GM12878 (cell line): ENCODE measurements at regions not wholly inside any gene's neighbourhood (a gene's known extent, or its start where the extent isn't known, plus 50 kb on each side); places are given as distances from the start of the nearest gene placed in this dataset.
A peak's percentile ranks its signal among the peaks of the same experiment; 100 is the strongest.

ENCODE experiments used
- CHD4 ChIP-seq: fragments of 200-600 bp; sonication (generic); IDR thresholded peaks from 2 replicates; pipeline ENCODE4 v1.6.1; 2016; ENCODE audit warnings: mild to moderate bottlenecking
- EZH2 ChIP-seq: IDR thresholded peaks from 2 replicates; pipeline ENCODE4 v1.6.1; 2012; ENCODE audit warnings: low read depth, mild to moderate bottlenecking, control low read depth, inconsistent platforms, low read length, borderline replicate concordance; ENCODE audit not compliant: control insufficient read depth
- FOS ChIP-seq: IDR thresholded peaks from 3 replicates; pipeline ENCODE4 v1.6.1; 2011; ENCODE audit warnings: borderline replicate concordance; ENCODE audit not compliant: insufficient read length; ENCODE audit errors: extremely low read depth
- IRF4 ChIP-seq: IDR thresholded peaks from 2 replicates; pipeline ENCODE4 v1.6.1; 2011; ENCODE audit warnings: low read depth, low read length
- NBN ChIP-seq: fragments of 450-650 bp; IDR thresholded peaks from 2 replicates; pipeline ENCODE4 v1.6.1; 2016
- PAX8 ChIP-seq: fragments of 450-650 bp; IDR thresholded peaks from 2 replicates; pipeline ENCODE4 v1.6.1; 2017; ENCODE audit warnings: mild to moderate bottlenecking, moderate library complexity
- POLR2A ChIP-seq: IDR thresholded peaks from 2 replicates; pipeline ENCODE4 v1.6.1; 2011; ENCODE audit warnings: low read depth, mild to moderate bottlenecking, low read length
- POLR2AphosphoS5 ChIP-seq: IDR thresholded peaks from 2 replicates; pipeline ENCODE4 v1.6.1; 2011; ENCODE audit warnings: mild to moderate bottlenecking, low read length, inconsistent platforms
- RAD51 ChIP-seq: fragments of 450-650 bp; IDR thresholded peaks from 2 replicates; pipeline ENCODE4 v1.6.1; 2016; ENCODE audit warnings: moderate library complexity, mild to moderate bottlenecking, inconsistent platforms
- RFX5 ChIP-seq: IDR thresholded peaks from 2 replicates; pipeline ENCODE4 v1.6.1; 2011; ENCODE audit warnings: low read depth, low read length, improper control_type of control experiment
- SRF ChIP-seq, 2 experiments: IDR thresholded peaks; 2 replicates each; pipeline ENCODE4 v1.6.1; 2011; ENCODE audit warnings: low read depth in 2 of 2, low read length in 2 of 2, mild to moderate bottlenecking in 1 of 2, moderate library complexity in 1 of 2
- SUZ12 ChIP-seq: fragments of 200-600 bp; sonication (generic); IDR thresholded peaks from one replicate; pipeline ENCODE4 v1.6.1; 2018; ENCODE audit warnings: antibody characterized with exemption, mild to moderate bottlenecking; ENCODE audit not compliant: unreplicated experiment
- YY1 ChIP-seq: IDR thresholded peaks from 2 replicates; pipeline ENCODE4 v1.6.1; 2011; ENCODE audit warnings: low read depth, mild to moderate bottlenecking, low read length
- ZNF274 ChIP-seq: IDR thresholded peaks from one replicate; pipeline ENCODE4 v1.8.0; 2011; ENCODE audit not compliant: insufficient read length, insufficient read depth
- TF ChIP-seq, protein P1 (sequence below): IDR thresholded peaks from 2 replicates; pipeline ENCODE4 v1.6.1; 2012; ENCODE audit warnings: improper control_type of control experiment, low read depth, low read length; ENCODE audit not compliant: insufficient replicate concordance
- TF ChIP-seq, protein P2 (sequence below): fragments of 450-650 bp; IDR thresholded peaks from 2 replicates; pipeline ENCODE4 v1.6.1; 2017; ENCODE audit warnings: mild to moderate bottlenecking, low read depth, inconsistent platforms; ENCODE audit not compliant: poor library complexity, severe bottlenecking
- TF ChIP-seq, protein P3 (sequence below): IDR thresholded peaks from 2 replicates; pipeline ENCODE4 v1.6.1; 2011; ENCODE audit warnings: low read depth, mild to moderate bottlenecking, low read length, moderate library complexity, borderline replicate concordance; ENCODE audit errors: extremely low read depth

DNA sequence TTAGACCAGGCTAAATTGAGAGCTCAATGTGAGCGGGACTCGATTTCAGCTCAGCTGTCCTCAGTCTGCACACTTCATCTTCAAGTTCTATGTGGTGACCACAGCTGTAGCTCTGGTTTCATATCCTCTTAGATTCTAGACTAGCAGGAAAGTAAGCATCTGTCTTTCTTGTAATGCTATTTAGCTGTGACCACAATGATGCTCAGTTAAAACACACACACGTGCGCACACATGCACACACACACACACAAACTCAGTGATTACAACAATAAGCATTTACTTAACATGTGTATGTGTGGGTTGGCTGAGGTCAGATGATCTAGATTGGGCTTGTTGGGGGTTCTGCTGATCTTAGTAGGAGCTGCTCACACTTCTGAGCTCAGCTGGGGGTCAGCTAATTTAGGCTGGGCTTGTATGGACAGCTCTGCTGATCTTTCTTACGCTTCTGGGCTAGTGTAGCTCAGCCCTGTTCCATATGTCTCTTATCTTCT, 82.5 kb downstream of the ZNF365 start (continued):
- TF ChIP-seq, protein P1, sequence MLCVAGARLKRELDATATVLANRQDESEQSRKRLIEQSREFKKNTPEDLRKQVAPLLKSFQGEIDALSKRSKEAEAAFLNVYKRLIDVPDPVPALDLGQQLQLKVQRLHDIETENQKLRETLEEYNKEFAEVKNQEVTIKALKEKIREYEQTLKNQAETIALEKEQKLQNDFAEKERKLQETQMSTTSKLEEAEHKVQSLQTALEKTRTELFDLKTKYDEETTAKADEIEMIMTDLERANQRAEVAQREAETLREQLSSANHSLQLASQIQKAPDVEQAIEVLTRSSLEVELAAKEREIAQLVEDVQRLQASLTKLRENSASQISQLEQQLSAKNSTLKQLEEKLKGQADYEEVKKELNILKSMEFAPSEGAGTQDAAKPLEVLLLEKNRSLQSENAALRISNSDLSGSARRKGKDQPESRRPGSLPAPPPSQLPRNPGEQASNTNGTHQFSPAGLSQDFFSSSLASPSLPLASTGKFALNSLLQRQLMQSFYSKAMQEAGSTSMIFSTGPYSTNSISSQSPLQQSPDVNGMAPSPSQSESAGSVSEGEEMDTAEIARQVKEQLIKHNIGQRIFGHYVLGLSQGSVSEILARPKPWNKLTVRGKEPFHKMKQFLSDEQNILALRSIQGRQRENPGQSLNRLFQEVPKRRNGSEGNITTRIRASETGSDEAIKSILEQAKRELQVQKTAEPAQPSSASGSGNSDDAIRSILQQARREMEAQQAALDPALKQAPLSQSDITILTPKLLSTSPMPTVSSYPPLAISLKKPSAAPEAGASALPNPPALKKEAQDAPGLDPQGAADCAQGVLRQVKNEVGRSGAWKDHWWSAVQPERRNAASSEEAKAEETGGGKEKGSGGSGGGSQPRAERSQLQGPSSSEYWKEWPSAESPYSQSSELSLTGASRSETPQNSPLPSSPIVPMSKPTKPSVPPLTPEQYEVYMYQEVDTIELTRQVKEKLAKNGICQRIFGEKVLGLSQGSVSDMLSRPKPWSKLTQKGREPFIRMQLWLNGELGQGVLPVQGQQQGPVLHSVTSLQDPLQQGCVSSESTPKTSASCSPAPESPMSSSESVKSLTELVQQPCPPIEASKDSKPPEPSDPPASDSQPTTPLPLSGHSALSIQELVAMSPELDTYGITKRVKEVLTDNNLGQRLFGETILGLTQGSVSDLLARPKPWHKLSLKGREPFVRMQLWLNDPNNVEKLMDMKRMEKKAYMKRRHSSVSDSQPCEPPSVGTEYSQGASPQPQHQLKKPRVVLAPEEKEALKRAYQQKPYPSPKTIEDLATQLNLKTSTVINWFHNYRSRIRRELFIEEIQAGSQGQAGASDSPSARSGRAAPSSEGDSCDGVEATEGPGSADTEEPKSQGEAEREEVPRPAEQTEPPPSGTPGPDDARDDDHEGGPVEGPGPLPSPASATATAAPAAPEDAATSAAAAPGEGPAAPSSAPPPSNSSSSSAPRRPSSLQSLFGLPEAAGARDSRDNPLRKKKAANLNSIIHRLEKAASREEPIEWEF = no peak
- TF ChIP-seq ZNF274 (no peak), NBN (peak; percentile 95), FOS (no peak), IRF4 (peak; percentile 98), YY1 (no peak), POLR2A (no peak), SRF (IDR thresholded peaks at IDR 0.05; ENCODE audit: low read depth in 2 of 2, low read length in 2 of 2) (no peak), EZH2 (no peak), RAD51 (peak; percentile 78), PAX8 (no peak), POLR2AphosphoS5 (no peak), CHD4 (no peak), SUZ12 (no peak), RFX5 (no peak)
- TF ChIP-seq, protein P2, sequence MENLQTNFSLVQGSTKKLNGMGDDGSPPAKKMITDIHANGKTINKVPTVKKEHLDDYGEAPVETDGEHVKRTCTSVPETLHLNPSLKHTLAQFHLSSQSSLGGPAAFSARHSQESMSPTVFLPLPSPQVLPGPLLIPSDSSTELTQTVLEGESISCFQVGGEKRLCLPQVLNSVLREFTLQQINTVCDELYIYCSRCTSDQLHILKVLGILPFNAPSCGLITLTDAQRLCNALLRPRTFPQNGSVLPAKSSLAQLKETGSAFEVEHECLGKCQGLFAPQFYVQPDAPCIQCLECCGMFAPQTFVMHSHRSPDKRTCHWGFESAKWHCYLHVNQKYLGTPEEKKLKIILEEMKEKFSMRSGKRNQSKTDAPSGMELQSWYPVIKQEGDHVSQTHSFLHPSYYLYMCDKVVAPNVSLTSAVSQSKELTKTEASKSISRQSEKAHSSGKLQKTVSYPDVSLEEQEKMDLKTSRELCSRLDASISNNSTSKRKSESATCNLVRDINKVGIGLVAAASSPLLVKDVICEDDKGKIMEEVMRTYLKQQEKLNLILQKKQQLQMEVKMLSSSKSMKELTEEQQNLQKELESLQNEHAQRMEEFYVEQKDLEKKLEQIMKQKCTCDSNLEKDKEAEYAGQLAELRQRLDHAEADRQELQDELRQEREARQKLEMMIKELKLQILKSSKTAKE = peak; percentile 92
- TF ChIP-seq, protein P3, sequence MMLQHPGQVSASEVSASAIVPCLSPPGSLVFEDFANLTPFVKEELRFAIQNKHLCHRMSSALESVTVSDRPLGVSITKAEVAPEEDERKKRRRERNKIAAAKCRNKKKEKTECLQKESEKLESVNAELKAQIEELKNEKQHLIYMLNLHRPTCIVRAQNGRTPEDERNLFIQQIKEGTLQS = no peak
